ENCODE measurements at regions not wholly inside any gene's neighbourhood (a gene's known extent, or its start where the extent isn't known, plus 50 kb on each side); places are given as distances from the start of the nearest gene placed in this dataset.

GRCh38 chr12:91769736-91770135 is 375.9 kb downstream of the BTG1 start:
- no peak overlapping the region for H3K27ac ChIP-seq
- TF ChIP-seq CTCF (conservative IDR thresholded peaks at IDR 0.05), result no peak

- TF ChIP-seq CTCF (conservative IDR thresholded peaks at IDR 0.05), result no peak
- no peak overlapping the region for H3K27ac ChIP-seq
Measured at GRCh38 chr12:91767237-91767636, 378.4 kb downstream of the BTG1 start.

- no peak for TF ChIP-seq CTCF (conservative IDR thresholded peaks at IDR 0.05)
- H3K27ac ChIP-seq, result no peak overlapping the region
Measured at GRCh38 chr12:91766454-91766853, 379.2 kb downstream of the BTG1 start.

- TF ChIP-seq CTCF (conservative IDR thresholded peaks at IDR 0.05), result no peak
- no peak overlapping the region for H3K27ac ChIP-seq
Measured at GRCh38 chr12:91763654-91764370, 381.8 kb downstream of the BTG1 start.

- H3K27ac ChIP-seq, result no peak overlapping the region
- TF ChIP-seq CTCF (conservative IDR thresholded peaks at IDR 0.05), result no peak
Measured at GRCh38 chr12:91753649-91754048, 392.0 kb downstream of the BTG1 start.

- no peak for TF ChIP-seq CTCF (conservative IDR thresholded peaks at IDR 0.05)
- H3K27ac ChIP-seq, result no peak overlapping the region
Measured at GRCh38 chr12:91746976-91747375, 398.7 kb downstream of the BTG1 start.

GRCh38 chr12:91744597-91744996 is 401.0 kb downstream of the BTG1 start:
- H3K27ac ChIP-seq, result no peak overlapping the region
- TF ChIP-seq CTCF (conservative IDR thresholded peaks at IDR 0.05), result no peak
